ENCODE measurements at regions not wholly inside any gene's neighbourhood (a gene's known extent, or its start where the extent isn't known, plus 50 kb on each side); places are given as distances from the start of the nearest gene placed in this dataset.

GRCh38 chr7:96899108-96899507 is 106.2 kb upstream of the DLX6 start:
- TF ChIP-seq, protein P1, sequence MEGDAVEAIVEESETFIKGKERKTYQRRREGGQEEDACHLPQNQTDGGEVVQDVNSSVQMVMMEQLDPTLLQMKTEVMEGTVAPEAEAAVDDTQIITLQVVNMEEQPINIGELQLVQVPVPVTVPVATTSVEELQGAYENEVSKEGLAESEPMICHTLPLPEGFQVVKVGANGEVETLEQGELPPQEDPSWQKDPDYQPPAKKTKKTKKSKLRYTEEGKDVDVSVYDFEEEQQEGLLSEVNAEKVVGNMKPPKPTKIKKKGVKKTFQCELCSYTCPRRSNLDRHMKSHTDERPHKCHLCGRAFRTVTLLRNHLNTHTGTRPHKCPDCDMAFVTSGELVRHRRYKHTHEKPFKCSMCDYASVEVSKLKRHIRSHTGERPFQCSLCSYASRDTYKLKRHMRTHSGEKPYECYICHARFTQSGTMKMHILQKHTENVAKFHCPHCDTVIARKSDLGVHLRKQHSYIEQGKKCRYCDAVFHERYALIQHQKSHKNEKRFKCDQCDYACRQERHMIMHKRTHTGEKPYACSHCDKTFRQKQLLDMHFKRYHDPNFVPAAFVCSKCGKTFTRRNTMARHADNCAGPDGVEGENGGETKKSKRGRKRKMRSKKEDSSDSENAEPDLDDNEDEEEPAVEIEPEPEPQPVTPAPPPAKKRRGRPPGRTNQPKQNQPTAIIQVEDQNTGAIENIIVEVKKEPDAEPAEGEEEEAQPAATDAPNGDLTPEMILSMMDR (conservative IDR thresholded peaks at IDR 0.05): no peak
- TF ChIP-seq ZFX (IDR thresholded peaks at IDR 0.05): no peak

Data from C4-2B (cell line).